ENCODE measurements at regions not wholly inside any gene's neighbourhood (a gene's known extent, or its start where the extent isn't known, plus 50 kb on each side); places are given as distances from the start of the nearest gene placed in this dataset.

GRCh38 chr20:11108102-11108810, 434.5 kb upstream of the JAG1 start:
- TF ChIP-seq EZH2 (IDR thresholded peaks at IDR 0.05; ENCODE audit: borderline replicate concordance, low read length) (no peak), CTCF (conservative IDR thresholded peaks at IDR 0.05 in 1 of 2, IDR thresholded peaks at IDR 0.05 in 1 of 2; ENCODE audit: extremely low read depth in 1 of 2, insufficient read depth in 1 of 2, low read depth in 1 of 2, low read length in 2 of 2) (no peak)

Measured in mammary epithelial cell (primary cell).